ENCODE measurements at regions not wholly inside any gene's neighbourhood (a gene's known extent, or its start where the extent isn't known, plus 50 kb on each side); places are given as distances from the start of the nearest gene placed in this dataset.
"Not testable (repeated sequence)": the region's sequence is repeated elsewhere in the genome, so short reads cannot be mapped to it uniquely, and the experiment has no call there.

GRCh38 chr4:33616121-33616520 is 2628.2 kb downstream of the ARAP2 start:
- DNase-seq: no peak

GRCh38 chr4:33625748-33626147 is 2618.6 kb downstream of the ARAP2 start:
- peak in 1 of 2 experiments; percentile 64 for DNase-seq

- DNase-seq: peak; percentile 3 to 6
Observed at GRCh38 chr4:33626221-33626620, 2618.1 kb downstream of the ARAP2 start.

- DNase-seq: peak; percentile 52 to 59
Observed at GRCh38 chr4:33628296-33628695, 2616.0 kb downstream of the ARAP2 start.

GRCh38 chr4:33649015-33649414 is 2595.3 kb downstream of the ARAP2 start:
- DNase-seq: peak in 1 of 2 experiments; percentile 24

GRCh38 chr4:33649471-33649870 is 2594.8 kb downstream of the ARAP2 start:
- no peak for DNase-seq

GRCh38 chr4:33650036-33650435 is 2594.3 kb downstream of the ARAP2 start:
- DNase-seq: no peak

GRCh38 chr4:33658971-33659370 is 2585.3 kb downstream of the ARAP2 start:
- peak in 1 of 2 experiments; percentile 15 for DNase-seq

GRCh38 chr4:33661636-33662035 is 2582.7 kb downstream of the ARAP2 start:
- no peak for DNase-seq

GRCh38 chr4:33685939-33686338 is 2558.4 kb downstream of the ARAP2 start:
- no peak for DNase-seq

- no peak for DNase-seq
Observed at GRCh38 chr4:33696041-33696440, 2548.3 kb downstream of the ARAP2 start.

GRCh38 chr4:33696586-33696985 is 2547.7 kb downstream of the ARAP2 start:
- no peak for DNase-seq

- DNase-seq: no peak
Observed at GRCh38 chr4:33709247-33709646, 2535.1 kb downstream of the ARAP2 start.

GRCh38 chr4:33711826-33712225 is 2532.5 kb downstream of the ARAP2 start:
- no peak for DNase-seq

- no peak for DNase-seq
Observed at GRCh38 chr4:33714971-33715370, 2529.3 kb downstream of the ARAP2 start.

- DNase-seq: peak; percentile 22 to 59
Observed at GRCh38 chr4:33715841-33716395, 2528.4 kb downstream of the ARAP2 start.

- no peak for DNase-seq
Observed at GRCh38 chr4:33722254-33722653, 2522.1 kb downstream of the ARAP2 start.

- DNase-seq: peak; percentile 65 to 76
Observed at GRCh38 chr4:33722800-33723516, 2521.4 kb downstream of the ARAP2 start.

GRCh38 chr4:33724685-33725084 is 2519.6 kb downstream of the ARAP2 start:
- no peak for DNase-seq

- DNase-seq: peak in 1 of 2 experiments; percentile 40
Observed at GRCh38 chr4:33725861-33726260, 2518.5 kb downstream of the ARAP2 start.

GRCh38 chr4:33737726-33738125 is 2506.6 kb downstream of the ARAP2 start:
- DNase-seq: no peak

GRCh38 chr4:33739884-33740632 is 2504.3 kb downstream of the ARAP2 start:
- DNase-seq: no peak

- DNase-seq: not testable (repeated sequence)
Observed at GRCh38 chr4:33740871-33741270, 2503.4 kb downstream of the ARAP2 start.

- DNase-seq: peak; percentile 76 to 85
Observed at GRCh38 chr4:33746979-33747378, 2497.3 kb downstream of the ARAP2 start.

Data from NCI-H446 (cell line).